ENCODE measurements at regions not wholly inside any gene's neighbourhood (a gene's known extent, or its start where the extent isn't known, plus 50 kb on each side); places are given as distances from the start of the nearest gene placed in this dataset.
"Not testable (repeated sequence)": the region's sequence is repeated elsewhere in the genome, so short reads cannot be mapped to it uniquely, and the experiment has no call there.

DNA sequence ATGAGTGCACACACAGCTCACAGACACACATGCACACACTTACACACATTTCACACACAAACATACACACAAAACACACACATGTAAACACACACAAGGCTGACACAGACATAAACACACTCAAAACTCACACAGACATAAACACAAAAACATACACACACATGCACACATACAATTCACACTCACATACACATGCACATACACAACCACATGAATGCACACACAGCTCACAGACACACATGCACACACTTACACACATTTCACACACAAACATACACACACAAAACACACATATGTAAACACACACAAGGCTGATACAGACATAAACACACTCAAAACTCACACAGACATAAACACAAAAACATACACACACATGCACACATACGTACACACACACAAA lies 455.0 kb downstream of the SOX11 start:
- TF ChIP-seq POLR2A (IDR thresholded peaks at IDR 0.05; ENCODE audit: low read length); GATA1 (IDR thresholded peaks at IDR 0.05; ENCODE audit: low read depth, low read length): not testable (repeated sequence)
